ENCODE measurements at regions not wholly inside any gene's neighbourhood (a gene's known extent, or its start where the extent isn't known, plus 50 kb on each side); places are given as distances from the start of the nearest gene placed in this dataset.
A peak's percentile ranks its signal among the peaks of the same experiment; 100 is the strongest.

- ATAC-seq (ENCODE audit: poor library complexity), result no peak
- intact Hi-C loops (cut with DNase I), result no loop called here
- DNase-seq, result no peak
Observed at GRCh38 chr18:35917043-35917442, 55.4 kb upstream of the RMP24 start.

GRCh38 chr18:35918564-35918963, 53.9 kb upstream of the RMP24 start:
- intact Hi-C loops (cut with DNase I), result no loop called here
- DNase-seq (no peak), ATAC-seq (ENCODE audit: poor library complexity) (no peak)

GRCh38 chr18:35919179-35919578, 53.3 kb upstream of the RMP24 start:
- intact Hi-C loops (cut with DNase I), result no loop called here
- ATAC-seq (ENCODE audit: poor library complexity), result no peak
- DNase-seq, result no peak

- intact Hi-C loops (cut with DNase I), result no loop called here
- ATAC-seq (ENCODE audit: poor library complexity) (no peak), DNase-seq (no peak)
Observed at GRCh38 chr18:35920623-35921022, 51.9 kb upstream of the RMP24 start.

Small RNA genes in the stretch of these regions (microRNA-seq; reads per million reads assigned to microRNA genes)
- gene MIR187, result 18.1 reads per million, percentile 34 among the genes with 10 or more reads in this experiment
